Uterus (tissue), 3 donors: ENCODE measurements at regions not wholly inside any gene's neighbourhood (a gene's known extent, or its start where the extent isn't known, plus 50 kb on each side); places are given as distances from the start of the nearest gene placed in this dataset.

ENCODE experiments used
- DNase-seq, 2 donors: peaks; one replicate each; pipeline ENCODE4 v3.0.0-alpha.2; 2019 to 2020
- H3K27ac ChIP-seq, 2 donors: fragments of 200-600 bp; sonication (generic); 1 replicate in 1 of 2; 2 replicates in 1 of 2; pipeline ENCODE4 v1.5.1; 2016 to 2018
- H3K27me3 ChIP-seq, 2 donors: fragments of 200-600 bp; sonication (generic); one replicate each; pipeline ENCODE4 v1.5.1; 2018 to 2019; ENCODE audit warnings: control low read depth in 1 of 2
- H3K36me3 ChIP-seq, 2 donors: fragments of 200-600 bp; sonication (generic); one replicate each; pipeline ENCODE4 v1.5.1; 2019; ENCODE audit warnings: control low read depth in 1 of 2
- H3K4me1 ChIP-seq, 2 donors: fragments of 200-600 bp; sonication (generic); one replicate each; pipeline ENCODE4 v1.5.1; 2018 to 2019; ENCODE audit warnings: control low read depth in 1 of 2
- H3K4me3 ChIP-seq, 2 donors: fragments of 200-600 bp; sonication (generic); 1 replicate in 1 of 2; 2 replicates in 1 of 2; pipeline ENCODE4 v1.5.1; 2018 to 2019; ENCODE audit warnings: mild to moderate bottlenecking in 1 of 2
- H3K9me3 ChIP-seq, 2 donors: fragments of 200-600 bp; sonication (generic); one replicate each; pipeline ENCODE4 v1.5.1; 2019; ENCODE audit warnings: control low read depth in 1 of 2
- CTCF ChIP-seq, 4 experiments: fragments of 200-600 bp in 2 of 4; fragments of 450-650 bp in 2 of 4; sonication (generic) in 2 of 4; IDR thresholded peaks; one replicate each; pipeline ENCODE4 v1.5.1; 2016 to 2019; ENCODE audit warnings: antibody characterized with exemption in 4 of 4, mild to moderate bottlenecking in 2 of 4, moderate library complexity in 1 of 4
- POLR2A ChIP-seq, 2 donors: fragments of 450-650 bp; IDR thresholded peaks; one replicate each; pipeline ENCODE4 v1.6.1; 2016; ENCODE audit warnings: antibody characterized with exemption in 2 of 2, mild to moderate bottlenecking in 1 of 2, moderate library complexity in 1 of 2
- intact Hi-C: fragments of 100-400 bp; cut with DNase I; formaldehyde crosslinking; loops from one replicate; pipeline ENCODE4 v1.15.1; 2023; ENCODE audit warnings: low total_unique reads
- donor health status: DM: yes; HTN: yes; CAD: no.

- no peak for DNase-seq
- TF ChIP-seq CTCF (IDR thresholded peaks at IDR 0.05) (no peak), POLR2A (IDR thresholded peaks at IDR 0.05) (no peak)
- H3K4me1 ChIP-seq = no peaks in the 10 kb centered on the region
- H3K27ac ChIP-seq = no peak overlapping the region
- no peaks in the 10 kb centered on the region for H3K27me3 ChIP-seq
- intact Hi-C loops = no loop called here
- no peaks in the 10 kb centered on the region for H3K9me3 ChIP-seq
- no peak overlapping the region for H3K4me3 ChIP-seq
- no peaks in the 10 kb centered on the region for H3K36me3 ChIP-seq
These were observed 91.0 kb upstream of the LINGO1 start for GRCh38 chr15:77723756-77724155.

- intact Hi-C loops = no loop called here
- no peak overlapping the region for H3K4me3 ChIP-seq
- H3K27ac ChIP-seq = no peak overlapping the region
- DNase-seq = no peak
- TF ChIP-seq POLR2A (IDR thresholded peaks at IDR 0.05) (no peak), CTCF (IDR thresholded peaks at IDR 0.05) (no peak)
- H3K4me1 ChIP-seq = no peaks in the 10 kb centered on the region
- H3K36me3 ChIP-seq = no peaks in the 10 kb centered on the region
- no peaks in the 10 kb centered on the region for H3K27me3 ChIP-seq
- no peaks in the 10 kb centered on the region for H3K9me3 ChIP-seq
These were observed 90.2 kb upstream of the LINGO1 start for GRCh38 chr15:77722759-77723460.

GRCh38 chr15:77721963-77722362 is 89.3 kb upstream of the LINGO1 start:
- H3K27ac ChIP-seq = no peak overlapping the region
- H3K36me3 ChIP-seq = no peaks in the 10 kb centered on the region
- H3K9me3 ChIP-seq = no peaks in the 10 kb centered on the region
- H3K4me1 ChIP-seq = no peaks in the 10 kb centered on the region
- no peak overlapping the region for H3K4me3 ChIP-seq
- TF ChIP-seq CTCF (IDR thresholded peaks at IDR 0.05) = no peak
- no peak for TF ChIP-seq POLR2A (IDR thresholded peaks at IDR 0.05)
- H3K27me3 ChIP-seq = no peaks in the 10 kb centered on the region
- no peak for DNase-seq
- intact Hi-C loops = no loop called here

- DNase-seq = no peak
- Histone ChIP-seq H3K9me3 (no peaks in the 10 kb centered on the region), H3K36me3 (no peaks in the 10 kb centered on the region), H3K27ac (no peak overlapping the region), H3K27me3 (no peaks in the 10 kb centered on the region), H3K4me3 (no peak overlapping the region), H3K4me1 (no peaks in the 10 kb centered on the region)
- no peak for TF ChIP-seq CTCF (IDR thresholded peaks at IDR 0.05)
- TF ChIP-seq POLR2A (IDR thresholded peaks at IDR 0.05) = no peak
- intact Hi-C loops = no loop called here
These were observed 87.9 kb upstream of the LINGO1 start for GRCh38 chr15:77720655-77721054.

GRCh38 chr15:77720173-77720572 is 87.5 kb upstream of the LINGO1 start:
- Histone ChIP-seq H3K27me3 (no peaks in the 10 kb centered on the region), H3K36me3 (no peaks in the 10 kb centered on the region), H3K4me1 (no peaks in the 10 kb centered on the region), H3K4me3 (no peak overlapping the region), H3K9me3 (no peaks in the 10 kb centered on the region), H3K27ac (no peak overlapping the region)
- DNase-seq = no peak
- TF ChIP-seq POLR2A (IDR thresholded peaks at IDR 0.05) = no peak
- TF ChIP-seq CTCF (IDR thresholded peaks at IDR 0.05) = no peak
- intact Hi-C loops = no loop called here
